HT-29 (cell line): ENCODE measurements at regions not wholly inside any gene's neighbourhood (a gene's known extent, or its start where the extent isn't known, plus 50 kb on each side); places are given as distances from the start of the nearest gene placed in this dataset.
"Not testable (repeated sequence)": the region's sequence is repeated elsewhere in the genome, so short reads cannot be mapped to it uniquely, and the experiment has no call there.

Experiments used
- DNase-seq: peaks from one replicate; pipeline ENCODE4 v3.0.0-alpha.2; 2015; ENCODE audit warnings: low spot score

DNA sequence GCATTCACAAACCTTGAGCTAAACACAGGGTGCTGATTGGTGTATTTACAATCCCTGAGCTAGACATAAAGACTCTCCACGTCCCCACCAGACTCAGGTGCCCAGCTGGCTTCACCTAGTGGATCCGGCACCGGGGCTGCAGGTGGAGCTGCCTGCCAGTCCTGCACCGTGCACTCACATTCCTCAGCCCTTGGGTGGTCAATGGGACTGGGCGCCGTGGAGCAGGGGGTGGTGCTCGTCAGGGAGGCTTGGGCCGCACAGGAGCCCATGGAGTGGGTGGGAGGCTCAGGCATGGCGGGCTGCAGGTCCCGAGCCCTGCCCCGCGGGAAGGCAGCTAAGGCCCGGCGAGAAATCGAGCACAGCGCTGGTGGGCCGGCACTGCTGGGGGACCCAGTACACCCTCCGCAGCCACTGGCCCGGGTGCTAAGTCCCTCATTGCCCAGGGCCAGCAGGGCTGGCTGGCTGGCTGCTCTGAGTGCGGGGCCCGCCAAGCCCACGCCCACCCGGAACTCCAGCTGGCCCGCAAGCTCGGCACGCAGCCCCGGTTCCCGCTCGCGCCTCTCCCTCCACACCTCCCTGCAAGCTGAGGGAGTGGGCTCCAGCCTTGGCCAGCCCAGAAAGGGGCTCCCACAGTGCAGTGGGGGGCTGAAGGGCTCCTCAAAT, 622.2 kb upstream of the ADGRL2 start:
- DNase-seq: not testable (repeated sequence)

DNA sequence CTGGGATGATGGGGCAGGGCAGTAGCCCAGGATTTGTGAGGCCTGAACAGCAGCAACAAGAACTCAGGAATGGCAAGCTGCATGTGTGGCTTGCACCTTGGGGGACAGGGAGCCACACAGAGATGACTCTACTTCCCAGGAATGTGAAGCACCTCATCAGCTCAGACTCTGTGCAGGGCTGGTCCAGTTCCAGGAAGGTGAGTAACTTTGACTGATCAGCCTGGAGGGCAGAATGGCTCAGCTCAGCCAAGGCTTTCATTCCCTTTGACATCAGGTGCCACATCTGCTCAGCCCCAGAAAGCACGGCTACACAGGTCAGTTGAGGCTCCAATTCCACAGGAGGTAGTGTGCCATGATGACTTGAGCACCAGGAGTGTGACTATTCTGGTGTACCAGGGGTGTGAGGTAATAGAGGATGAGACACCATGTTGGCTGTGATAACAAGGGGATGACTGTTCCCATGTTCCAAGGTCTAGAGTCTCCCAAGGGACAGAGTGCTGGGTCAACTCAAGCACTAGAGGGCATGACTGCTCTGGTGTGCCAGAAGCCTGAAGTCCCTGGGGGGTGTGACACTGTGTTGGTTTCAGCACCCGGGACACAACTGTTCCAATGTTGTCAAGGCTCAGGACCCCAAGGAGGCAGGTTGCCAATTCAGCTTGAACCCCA, 625.8 kb upstream of the ADGRL2 start:
- no peak for DNase-seq

DNA sequence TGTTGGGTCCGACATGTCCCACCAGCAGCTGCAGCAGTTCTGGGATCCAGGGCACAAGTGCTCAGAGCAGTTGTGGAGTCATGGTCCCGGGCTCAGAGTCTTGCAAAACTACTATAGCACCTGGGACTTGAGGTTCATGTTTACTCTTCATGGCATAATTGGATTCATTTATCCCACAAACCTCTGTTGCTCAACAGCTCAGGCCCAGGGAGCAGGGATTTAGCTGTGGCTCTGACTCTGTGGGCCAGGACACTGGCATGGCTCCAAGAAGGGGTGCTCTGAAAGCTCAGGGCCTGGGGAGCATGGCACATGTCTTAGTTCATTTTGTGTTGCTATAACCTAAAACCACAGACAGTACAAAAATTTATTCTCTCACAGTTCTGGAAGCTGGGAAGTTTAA, 626.7 kb upstream of the ADGRL2 start:
- DNase-seq: no peak

DNA sequence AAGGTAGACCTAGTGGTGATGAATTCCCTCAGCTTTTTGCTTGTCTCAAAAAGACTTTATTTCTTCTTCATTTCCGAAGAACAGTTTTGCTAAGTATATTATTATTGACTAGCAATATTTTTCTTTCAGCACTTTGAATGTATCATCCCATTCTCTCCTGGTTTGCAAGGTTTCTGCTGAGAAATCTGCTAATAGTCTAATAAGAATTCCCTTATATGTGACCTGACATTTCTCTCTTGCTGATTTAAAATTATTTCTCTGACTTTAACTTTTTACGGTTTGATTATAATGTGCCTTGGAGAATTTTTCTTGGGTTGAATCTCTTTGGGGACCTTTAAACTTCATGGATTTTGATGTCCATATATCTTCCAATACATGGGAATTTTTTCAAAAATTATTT, 628.3 kb upstream of the ADGRL2 start:
- DNase-seq: no peak

DNA sequence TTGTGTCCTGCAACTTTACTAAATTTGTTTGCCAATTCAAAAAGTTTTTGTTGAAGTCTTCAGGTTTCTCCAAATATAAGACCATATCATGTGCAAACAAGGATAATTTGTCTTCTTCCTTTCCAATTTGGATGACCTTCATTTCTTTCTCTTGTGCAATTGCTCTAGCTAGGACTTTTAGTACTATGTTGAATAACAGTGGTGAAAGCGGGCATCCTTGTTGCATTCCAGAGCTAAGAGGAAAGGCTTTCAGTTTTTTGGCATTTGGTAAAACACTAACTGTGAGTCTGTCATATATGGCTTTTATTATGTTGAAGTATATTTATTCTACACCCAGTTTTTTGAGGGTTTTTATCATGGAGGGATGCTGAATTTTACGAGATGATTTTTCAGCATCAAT, 630.0 kb upstream of the ADGRL2 start:
- DNase-seq: no peak

DNA sequence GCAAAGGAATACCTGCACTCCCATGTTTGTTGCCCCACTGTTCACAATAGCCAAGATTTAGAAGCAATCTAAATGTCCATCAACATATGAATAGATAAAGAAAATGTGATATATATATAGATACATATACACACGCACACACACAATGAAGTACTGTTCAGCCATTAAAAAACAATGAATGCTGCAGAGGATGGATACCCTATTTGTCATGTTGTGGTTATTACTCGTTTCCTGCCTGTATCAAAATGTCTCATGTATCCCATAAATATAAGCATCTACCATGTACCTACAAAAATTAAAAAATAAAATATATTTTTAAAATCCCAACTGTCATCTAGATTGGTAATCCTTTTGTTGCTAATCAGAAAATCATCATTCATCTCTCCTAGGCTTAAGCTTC, 634.8 kb upstream of the ADGRL2 start:
- no peak for DNase-seq

DNA sequence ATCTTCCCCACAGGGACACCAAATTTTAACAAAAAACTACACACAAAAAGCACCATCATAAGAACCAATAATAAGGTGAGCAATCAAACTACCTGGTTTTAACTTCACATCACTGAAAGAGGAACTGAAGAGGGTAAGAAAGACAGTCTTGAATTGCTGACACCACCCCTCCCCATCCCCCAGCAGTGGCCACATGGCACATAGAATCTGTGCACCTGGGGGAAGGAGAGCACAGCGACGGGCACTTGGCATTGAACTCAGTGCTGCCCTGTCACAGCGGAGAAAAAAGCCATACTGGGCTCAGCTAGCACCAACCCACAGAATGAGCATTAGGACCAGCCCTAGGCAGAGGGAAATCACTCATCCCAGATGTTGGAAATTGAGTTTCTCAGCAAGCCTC, 640.0 kb upstream of the ADGRL2 start:
- DNase-seq: no peak

DNA sequence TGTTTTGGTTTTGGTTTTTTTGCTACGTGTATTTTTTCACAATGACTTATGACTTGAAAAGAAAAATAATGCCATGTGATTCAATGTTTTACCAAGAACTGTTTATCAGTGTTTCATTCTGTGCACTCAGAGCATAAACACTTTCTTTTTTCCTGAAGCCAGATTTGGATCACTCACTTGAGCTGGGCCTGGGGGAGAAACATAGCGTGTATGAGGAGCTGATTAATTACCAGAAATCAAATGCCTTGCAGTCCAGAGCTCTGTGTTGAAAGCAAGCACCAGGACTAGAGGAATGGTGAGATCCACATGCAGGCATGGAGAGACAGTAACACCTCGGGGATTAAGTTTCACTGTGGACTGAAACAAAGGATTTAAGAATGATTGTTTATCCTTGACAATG, 642.1 kb upstream of the ADGRL2 start:
- DNase-seq: no peak

DNA sequence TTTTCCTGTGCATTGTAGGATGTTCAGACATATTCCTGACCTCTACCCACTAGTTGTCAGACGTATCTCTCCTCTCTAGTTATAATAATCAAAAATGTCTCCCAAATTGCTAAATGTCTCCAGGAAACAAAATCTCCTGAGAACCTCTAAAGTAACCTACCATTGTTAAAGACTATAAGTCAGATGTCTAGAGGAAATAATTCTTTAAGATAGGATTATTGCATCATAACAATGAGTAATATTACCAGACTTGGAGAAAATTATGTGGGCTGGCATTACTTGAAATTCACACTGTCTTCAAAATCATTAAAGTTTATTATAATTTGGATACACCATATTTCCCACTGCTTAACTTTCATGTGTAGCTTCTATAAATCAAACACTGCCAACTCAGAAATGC, 643.0 kb upstream of the ADGRL2 start:
- DNase-seq: no peak

DNA sequence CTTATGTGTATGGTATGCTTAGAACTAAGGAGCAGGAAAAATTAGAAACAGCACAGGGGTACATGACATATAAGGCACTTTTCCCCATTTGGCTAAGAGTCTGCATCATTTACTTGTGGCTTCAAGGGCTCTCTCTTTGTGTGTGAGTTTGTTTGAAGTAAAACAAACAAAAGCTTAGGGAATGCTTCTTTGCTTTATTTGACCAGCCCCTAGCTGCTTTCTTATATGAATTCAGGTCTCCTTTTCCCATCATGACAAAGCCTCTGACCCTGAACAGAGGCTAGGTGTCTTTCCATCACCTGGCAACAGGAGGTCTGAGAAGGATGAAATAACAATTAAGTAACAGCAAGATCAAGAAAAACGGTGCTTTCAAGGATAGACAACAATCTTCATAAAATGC, 643.8 kb upstream of the ADGRL2 start:
- no peak for DNase-seq

DNA sequence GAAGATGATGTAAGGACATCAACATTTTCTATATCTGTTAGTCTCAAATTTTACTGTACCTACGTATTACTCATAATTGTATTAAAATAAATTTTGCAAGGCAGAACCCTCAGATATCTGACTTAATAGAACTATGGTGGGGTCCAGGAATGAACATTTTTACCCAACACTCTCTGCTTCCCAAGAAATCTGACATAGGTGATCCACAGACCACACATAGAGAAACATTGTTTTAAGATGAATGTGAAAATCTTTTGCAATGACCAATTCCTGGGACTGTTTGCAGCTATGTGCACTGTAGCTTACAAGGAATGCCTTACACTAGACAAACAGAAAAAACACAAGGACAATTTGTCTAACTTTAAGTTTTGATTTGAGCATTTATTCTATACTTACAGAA, 645.6 kb upstream of the ADGRL2 start:
- DNase-seq: no peak

DNA sequence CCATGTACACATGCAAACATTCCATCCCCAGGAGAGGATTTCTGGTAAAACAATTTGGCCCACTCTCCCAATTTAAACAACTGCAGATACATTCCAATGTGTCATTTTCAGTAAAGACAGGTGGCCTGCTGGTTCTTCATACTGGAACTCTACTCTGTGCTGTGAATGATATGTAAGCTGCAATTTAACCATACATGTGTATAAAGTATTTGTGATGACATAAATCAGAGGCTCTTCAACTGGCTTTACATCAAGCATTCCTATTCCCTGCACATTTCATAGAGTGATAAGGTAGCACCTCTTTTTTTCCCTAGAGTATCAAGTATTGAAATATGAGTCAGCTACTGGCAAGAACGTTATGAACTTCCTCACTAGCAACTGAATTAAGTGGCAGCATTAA, 649.5 kb upstream of the ADGRL2 start:
- no peak for DNase-seq

DNA sequence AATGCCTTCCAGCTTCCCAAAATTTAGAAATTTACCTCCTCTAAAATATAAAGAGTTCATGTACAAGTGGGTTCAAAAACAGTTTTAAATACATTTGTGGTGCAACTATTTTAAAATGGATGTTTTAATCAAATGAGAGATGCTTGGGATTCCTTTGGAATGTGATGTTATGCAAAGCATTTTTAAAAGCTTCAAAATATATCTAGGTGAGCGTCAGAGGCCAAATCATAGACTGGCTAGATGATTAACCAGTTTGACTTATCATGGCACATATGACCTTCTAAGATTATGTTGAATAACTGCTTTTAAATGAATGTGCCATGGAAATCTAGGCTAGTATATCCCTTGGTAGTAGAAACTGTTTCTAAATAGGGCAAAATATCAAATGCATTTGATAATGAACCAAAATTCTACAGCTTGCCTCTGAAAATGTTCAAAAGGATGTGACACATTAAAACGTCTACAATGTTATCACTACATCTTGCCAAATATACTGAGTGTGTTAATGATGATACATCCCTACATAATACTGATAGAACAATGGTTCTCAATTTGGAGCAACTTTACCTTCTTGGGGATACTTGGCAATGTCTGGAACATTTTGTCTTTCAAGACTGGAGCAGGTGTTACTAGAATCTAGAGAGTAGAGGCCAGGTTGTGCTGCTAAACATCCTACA, 650.9 kb upstream of the ADGRL2 start:
- no peak for DNase-seq

DNA sequence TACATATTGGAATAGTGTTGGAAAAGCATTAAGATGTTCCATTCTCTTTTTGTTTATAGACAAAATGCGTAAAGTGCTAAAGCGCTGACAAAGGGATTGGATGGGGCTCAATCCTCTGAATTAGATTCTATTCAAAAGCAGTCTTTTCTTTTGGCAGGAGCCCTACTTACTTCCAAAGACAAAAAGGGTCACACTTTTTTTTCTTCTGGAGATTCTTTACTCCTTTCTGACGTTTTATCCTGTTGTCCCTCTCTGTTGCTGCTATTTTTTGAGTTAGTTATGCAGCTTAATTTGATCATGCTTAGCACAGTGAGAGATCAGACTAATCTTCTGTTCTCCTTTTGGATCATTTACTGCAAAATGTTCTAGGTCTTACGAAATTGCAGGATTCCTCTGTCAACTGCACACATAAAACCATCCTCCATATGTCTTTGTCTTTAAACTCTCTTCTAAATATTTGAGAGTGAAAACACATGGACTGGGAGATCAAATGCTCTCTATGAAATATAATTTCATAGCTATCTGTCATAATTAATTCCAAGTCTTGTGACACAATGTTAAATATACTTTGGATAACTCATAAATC, 656.4 kb upstream of the ADGRL2 start:
- DNase-seq: no peak

DNA sequence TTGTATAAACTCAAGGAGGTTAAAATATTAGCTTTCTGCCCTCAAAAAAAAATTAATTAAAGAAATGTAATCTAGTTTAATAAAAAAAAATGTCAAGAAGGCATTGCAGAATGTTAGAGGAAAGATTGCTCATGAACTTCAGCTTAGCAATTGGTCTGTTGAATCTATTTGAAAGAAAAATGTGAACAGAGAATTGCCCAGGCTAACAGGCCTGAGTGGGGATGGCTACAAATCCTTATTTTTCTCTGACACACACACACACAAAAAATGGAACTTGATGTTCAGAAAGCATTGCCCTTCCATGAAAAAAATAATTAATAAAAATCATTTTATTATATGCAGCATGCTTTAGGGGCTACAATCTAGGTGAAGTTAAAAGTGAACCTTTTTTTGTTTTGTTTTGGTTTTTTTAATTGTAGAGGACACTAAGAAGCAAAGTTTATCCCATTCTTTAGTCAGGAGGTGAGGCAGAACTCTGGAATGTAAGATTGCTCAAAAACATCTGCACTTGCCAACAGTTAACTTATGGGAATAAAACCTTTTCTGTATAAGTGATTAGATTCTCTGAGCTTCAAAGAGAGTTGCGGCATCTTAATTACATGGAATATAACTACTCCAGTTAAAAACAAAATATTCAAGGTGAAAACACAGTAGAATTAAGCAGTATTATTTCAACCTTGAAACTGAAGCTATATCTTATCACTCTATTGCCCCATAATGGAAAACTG, 658.5 kb upstream of the ADGRL2 start:
- no peak for DNase-seq

DNA sequence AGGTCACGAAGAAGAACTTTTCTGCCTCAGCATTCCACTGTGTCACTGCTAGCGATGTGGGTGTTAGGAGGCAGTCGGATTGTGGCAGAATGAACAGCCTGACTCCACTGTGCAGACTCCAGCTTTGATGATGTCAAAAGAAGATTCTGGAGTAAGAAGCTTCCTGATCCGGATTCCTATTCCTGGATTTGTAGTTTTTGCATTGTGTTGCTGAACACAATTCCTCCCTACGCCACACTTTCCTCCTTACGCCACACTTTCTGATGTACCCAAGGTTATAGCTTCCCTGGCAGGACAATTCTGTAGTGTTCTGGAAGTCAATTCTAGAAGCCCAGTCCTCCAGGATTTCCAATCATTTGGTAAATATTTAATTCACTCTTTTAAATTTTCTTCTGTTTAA, 665.2 kb upstream of the ADGRL2 start:
- no peak for DNase-seq

DNA sequence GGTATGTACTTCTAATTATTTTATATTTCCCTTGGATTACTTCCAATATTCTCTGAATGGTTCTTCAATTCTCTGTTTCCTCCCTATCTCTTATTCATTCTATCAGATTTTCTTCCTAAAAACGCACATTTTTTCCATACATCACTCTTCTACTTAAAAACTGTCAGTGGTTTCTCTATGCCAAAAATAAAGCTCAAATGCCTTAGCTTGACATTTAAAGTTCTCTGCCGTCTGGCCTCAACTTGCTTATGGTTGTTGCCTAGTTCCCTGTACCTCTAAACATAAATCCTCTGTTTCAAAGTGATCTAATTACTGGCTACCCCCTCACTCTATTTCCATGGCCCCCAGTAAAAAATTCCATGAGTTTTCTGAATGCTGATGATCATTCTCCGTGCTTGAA, 671.0 kb upstream of the ADGRL2 start:
- no peak for DNase-seq

DNA sequence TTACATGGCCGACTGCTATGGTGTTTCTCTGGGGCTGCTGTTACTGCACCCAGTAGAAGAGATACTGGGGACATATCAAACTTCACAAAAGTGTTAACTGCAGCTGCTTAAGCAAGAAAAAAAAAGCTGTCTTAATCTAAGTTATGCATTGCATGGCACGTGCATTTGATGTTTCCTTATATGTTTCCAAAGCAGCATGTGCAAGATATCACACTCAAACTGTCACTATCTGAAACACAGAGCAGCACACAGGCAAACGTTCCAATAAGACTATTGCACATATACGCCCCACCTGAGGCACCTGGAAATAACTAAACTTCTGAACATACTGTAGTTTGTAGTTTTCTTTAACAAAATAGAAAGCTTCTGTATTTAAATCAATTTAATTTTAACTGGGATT, 671.4 kb upstream of the ADGRL2 start:
- no peak for DNase-seq

DNA sequence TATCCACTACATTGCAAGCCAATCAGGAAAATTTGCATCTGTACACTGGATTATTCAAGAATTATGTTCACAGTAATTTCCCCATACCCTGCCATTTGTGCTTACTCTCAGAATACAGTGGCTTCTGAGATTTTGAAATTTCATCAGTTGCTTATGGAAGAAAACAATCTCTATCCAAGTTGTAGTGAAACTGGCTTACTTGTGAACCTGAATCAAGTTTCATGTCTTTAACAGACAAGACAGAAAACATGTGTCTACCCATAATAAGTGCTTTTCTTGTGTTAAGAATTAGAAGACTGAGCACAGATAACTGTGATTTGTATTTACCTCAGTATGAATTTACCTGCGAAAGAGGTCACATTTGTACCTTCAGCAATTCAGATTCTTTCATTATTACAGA, 672.7 kb upstream of the ADGRL2 start:
- DNase-seq: no peak

DNA sequence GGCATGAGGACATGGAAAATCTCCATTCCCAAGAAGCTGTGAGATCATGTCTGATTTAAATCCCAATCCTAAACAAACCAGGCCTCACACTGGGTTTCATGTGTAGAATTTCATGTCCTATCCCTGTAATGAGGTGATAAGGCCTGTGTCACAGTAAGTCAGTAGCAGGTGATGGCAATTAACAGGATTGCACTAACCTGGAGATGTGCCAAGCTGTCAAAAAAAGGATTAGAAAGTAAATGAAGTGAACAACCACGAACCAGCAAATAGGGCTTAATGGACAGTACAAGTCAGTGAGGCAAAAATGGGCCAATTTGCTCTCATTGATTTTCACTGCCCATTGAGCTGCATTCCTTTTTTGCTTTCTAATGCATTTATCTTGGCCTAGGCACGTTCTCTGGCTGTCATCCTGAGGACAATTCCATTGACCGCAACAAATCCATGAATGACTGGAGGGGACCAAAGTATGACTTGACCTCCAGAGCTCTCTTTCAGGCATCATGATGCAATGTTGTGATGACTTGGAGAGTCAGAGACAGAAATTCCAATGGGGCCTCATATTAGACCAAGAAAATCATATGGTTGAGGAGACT, 673.6 kb upstream of the ADGRL2 start:
- DNase-seq: no peak

DNA sequence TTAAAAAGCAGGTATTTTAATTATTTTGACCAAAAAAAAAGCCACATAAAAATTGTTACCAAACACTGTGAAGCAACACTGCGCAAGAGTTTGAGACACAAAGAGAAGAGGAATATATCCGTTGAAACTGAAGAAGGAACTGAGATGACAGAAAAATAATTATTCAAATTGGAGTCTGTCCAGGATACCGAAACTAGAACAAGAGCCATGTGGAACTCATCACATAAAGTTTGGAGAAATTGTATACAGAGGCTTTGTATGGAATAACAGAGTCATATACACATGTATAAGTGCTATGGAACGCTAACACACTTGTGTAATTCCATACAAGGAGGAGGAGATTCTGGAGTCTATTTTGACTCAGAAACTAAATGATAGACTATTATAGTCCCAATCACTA, 675.1 kb upstream of the ADGRL2 start:
- no peak for DNase-seq

DNA sequence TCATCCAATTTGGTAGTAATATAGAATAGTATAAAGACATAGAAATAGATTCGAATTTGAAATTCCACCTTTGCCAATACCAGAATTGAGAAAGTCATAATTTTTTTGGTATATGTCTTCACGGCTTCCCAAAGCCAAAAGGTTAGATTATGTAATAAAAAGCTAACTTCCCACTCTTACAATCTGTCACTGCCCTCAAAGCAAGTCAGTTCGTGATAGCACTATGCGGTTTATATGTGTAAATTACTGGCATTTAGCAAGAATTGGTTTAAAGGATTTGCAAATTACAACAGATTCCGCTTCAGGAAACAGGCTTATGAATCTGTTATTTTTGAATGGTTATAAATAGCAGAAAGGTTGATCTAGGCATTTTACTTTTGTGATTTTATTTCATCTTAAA, 679.4 kb upstream of the ADGRL2 start:
- no peak for DNase-seq
